ENCODE measurements at regions not wholly inside any gene's neighbourhood (a gene's known extent, or its start where the extent isn't known, plus 50 kb on each side); places are given as distances from the start of the nearest gene placed in this dataset.
"Not testable (repeated sequence)": the region's sequence is repeated elsewhere in the genome, so short reads cannot be mapped to it uniquely, and the experiment has no call there.

GRCh38 chr4:103354006-103354405 lies 155.9 kb upstream of the CENPE start:
- no peak for DNase-seq (ENCODE audit: extremely low read depth in 1 of 11, low read depth in 9 of 11, low spot score in 4 of 11)

- no peak for DNase-seq (ENCODE audit: extremely low read depth in 1 of 11, low read depth in 9 of 11, low spot score in 4 of 11)
Observed at GRCh38 chr4:103329642-103330041, 131.5 kb upstream of the CENPE start.

DNA sequence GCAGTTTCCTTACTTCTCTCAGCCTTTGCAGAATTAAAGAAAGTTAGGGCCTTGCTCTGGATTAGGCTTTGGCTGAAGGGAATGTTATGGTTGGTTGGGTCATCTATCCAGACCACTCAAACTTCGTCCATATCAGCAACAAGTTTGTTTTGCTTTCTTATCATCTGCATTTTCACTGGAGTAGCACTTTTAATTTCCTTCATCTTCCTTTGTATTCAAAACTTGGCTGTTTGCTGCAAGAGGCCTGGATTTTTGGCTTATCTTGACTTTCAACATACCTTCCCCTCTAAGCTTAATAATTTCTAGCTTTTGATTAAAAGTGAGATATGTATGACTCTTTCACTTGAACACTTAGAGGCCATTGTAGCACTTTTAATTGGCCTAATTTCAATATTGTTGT lies 126.7 kb upstream of the CENPE start:
- DNase-seq (ENCODE audit: extremely low read depth in 1 of 11, low read depth in 9 of 11, low spot score in 4 of 11) = no peak

DNA sequence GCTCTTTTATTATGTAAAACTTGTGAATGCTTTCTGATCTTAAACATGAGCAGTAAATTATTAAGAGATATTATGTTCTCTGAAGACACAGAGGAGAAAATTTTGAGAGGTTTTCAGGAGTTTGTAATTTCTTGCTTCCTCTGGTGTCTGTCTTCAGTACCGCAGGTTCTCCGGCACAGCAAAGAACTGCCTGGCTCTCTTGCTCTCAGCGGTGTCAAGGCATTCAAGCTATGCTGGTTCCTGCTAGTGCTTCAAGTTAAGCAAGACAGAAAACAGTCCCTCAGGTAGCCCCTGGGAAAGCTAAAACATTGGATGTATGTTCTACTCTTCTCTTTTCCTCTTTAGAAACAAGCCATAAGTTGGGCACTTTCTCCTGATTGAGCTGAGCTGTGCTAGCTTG lies 120.2 kb upstream of the CENPE start:
- no peak for DNase-seq (ENCODE audit: extremely low read depth in 1 of 11, low read depth in 9 of 11, low spot score in 4 of 11)

DNA sequence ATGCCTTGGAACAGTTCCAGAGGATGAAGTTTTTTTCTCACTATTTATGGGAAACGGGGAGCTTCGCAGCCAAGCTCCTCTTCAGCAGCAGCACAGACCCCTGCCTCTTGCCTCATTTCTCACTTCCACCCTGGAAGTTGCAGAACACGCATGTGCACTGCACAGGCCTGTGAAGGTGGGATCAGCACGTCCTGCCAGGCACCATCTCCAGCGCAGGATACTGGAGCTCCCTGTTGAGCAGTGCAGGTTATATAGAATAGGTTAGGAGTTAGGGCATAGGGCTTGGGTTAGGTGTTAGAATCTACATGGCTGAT lies 110.1 kb upstream of the CENPE start:
- no peak for DNase-seq (ENCODE audit: extremely low read depth in 1 of 11, low read depth in 9 of 11, low spot score in 4 of 11)

GRCh38 chr4:103307453-103308247 lies 109.5 kb upstream of the CENPE start:
- no peak for DNase-seq (ENCODE audit: extremely low read depth in 1 of 11, low read depth in 9 of 11, low spot score in 4 of 11)

GRCh38 chr4:103306870-103307375 lies 108.8 kb upstream of the CENPE start:
- DNase-seq (ENCODE audit: extremely low read depth in 1 of 11, low read depth in 9 of 11, low spot score in 4 of 11) = peak in 7 of 11 donors; percentile 6 to 24 (median 19)

DNA sequence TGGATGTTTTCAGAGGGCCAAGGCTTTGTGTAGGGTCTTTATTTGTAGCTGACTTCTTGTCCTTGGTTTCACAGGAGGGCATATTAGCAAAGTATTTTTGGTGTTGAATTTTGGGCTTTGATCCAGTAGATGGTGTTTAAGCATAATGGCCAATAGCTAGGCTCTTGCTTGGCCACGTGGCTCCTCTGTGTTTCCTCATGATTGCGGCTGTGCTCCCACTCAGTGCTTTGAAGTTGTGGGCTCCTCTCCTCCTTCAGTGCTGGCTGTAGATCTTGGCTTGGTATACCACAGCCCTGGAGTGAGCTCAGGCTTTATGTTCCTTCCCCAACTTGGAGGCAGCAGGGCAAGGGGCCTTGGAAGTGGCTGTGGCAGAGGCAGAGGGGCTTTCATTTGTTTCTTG lies 107.2 kb upstream of the CENPE start:
- DNase-seq (ENCODE audit: extremely low read depth in 1 of 11, low read depth in 9 of 11, low spot score in 4 of 11) = no peak

DNA sequence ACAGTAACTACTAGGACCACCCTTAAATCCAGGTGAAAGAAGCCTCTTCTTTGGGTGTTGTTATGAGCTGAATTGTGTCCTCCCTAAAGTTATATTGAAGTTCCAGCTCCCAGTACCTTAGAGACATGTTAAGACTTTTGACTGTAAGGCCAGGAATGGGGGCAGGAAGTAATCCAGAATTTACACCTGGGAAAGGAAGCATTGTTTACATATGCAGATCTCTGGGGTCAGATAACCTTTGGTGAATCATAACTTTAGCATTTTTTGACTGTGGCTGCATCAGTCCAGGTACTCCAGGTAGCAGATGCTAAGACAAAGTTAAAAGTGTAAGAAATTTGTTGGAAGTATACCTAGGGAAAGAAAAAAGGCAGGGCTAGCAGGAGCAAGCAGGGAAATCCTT lies 104.9 kb upstream of the CENPE start:
- no peak for DNase-seq (ENCODE audit: extremely low read depth in 1 of 11, low read depth in 9 of 11, low spot score in 4 of 11)

DNA sequence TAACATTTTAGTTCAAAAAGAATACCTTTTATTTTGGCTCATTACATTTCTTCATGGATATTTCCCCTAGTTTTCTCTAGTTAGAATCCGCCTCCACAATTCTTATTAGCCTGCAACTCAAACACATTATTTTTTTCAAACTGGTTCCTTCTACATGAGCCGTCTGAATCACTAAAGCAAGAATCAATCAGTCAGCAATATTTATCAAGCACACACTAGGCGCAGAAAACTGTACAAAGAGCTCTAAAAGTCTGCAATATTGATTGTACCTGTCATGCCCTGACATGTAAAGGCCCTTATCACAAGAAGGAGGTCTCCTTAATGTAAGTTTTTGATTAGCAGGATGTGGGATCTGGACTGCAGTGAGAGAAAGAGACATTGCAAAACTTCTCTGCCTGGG lies 94.8 kb upstream of the CENPE start:
- no peak for DNase-seq (ENCODE audit: extremely low read depth in 1 of 11, low read depth in 9 of 11, low spot score in 4 of 11)

GRCh38 chr4:103292373-103292772 lies 94.2 kb upstream of the CENPE start:
- no peak for DNase-seq (ENCODE audit: extremely low read depth in 1 of 11, low read depth in 9 of 11, low spot score in 4 of 11)

DNA sequence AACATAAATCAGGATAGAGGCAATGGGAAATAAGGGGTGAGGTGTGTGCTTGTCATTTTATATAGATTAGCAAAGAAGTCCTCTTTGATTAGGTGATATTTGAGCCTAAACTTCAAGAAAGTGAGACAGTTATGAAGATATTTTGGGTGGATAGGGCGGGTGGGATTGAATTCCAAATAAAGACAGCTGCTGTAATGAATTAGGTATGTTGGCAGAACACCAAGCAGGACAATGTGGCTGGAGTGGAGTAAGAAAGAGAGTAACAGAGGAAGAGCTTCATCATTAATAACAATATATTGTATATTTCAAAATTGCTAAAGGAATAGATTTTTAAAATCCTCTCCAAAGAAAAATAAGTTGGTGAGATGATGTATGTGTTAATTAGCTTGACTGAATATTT lies 91.0 kb upstream of the CENPE start:
- DNase-seq (ENCODE audit: extremely low read depth in 1 of 11, low read depth in 9 of 11, low spot score in 4 of 11) = no peak

DNA sequence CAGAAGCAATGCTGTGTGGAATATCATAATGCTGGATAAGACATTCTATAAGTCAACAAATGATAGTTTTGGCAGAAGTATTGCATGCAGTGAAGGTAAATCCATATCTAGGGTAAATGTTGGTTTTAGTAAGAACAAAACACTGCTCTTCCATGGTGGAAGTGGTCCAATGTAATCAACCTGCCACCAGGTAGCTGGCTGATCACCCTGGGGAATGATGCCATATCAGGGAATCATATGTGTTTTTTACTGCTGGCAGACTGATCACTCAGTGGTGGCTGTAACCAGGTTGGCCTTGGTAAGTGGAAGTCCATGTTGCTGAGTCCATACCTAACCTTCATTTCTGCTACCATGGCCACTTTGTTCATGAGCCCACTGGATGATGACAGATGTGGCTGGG lies 74.0 kb upstream of the CENPE start:
- no peak for DNase-seq (ENCODE audit: extremely low read depth in 1 of 11, low read depth in 9 of 11, low spot score in 4 of 11)

DNA sequence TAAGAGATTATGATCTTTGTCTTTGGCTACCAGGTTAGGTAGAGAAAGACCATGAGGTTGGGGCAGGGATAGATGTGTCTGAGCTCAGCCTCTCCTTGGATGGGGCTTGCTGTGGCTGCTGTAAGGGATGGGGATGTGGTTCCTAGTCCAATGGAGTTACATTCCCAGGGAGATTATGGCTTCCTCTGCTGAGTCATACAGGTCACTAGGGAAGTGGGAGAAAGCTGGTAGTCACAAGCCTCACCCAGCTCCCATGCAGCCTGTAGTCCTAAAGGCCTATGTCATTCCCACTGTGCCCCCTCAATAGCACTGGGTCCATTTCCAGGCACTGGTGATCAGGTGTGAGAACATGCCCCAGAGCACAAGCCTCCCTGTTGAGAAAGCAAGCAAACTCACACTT lies 70.6 kb upstream of the CENPE start:
- DNase-seq (ENCODE audit: extremely low read depth in 1 of 11, low read depth in 9 of 11, low spot score in 4 of 11) = no peak

- DNase-seq (ENCODE audit: extremely low read depth in 1 of 11, low read depth in 9 of 11, low spot score in 4 of 11) = no peak
Observed at GRCh38 chr4:103264905-103265304, 66.8 kb upstream of the CENPE start.

DNA sequence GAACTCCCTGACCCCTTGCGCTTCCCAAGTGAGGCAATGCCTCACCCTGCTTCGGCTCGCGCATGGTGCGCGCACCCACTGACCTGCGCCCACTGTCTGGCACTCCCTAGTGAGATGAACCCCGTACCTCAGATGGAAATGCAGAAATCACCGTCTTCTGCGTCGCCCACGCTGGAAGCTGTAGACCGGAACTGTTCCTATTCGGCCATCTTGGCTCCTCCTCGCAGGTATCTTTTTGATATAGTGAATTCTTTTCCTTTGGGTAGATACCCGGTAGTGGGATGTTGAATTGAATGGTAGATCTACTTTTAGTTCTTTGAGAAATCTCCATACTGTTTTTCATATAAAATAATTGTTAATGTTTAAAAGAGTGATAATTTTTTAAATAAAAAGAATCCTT lies 57.9 kb upstream of the CENPE start:
- not testable (repeated sequence) for DNase-seq (ENCODE audit: extremely low read depth in 1 of 11, low read depth in 9 of 11, low spot score in 4 of 11)

All from renal cortex interstitium (tissue), 11 donors.